ENCODE measurements at regions not wholly inside any gene's neighbourhood (a gene's known extent, or its start where the extent isn't known, plus 50 kb on each side); places are given as distances from the start of the nearest gene placed in this dataset.

- TF ChIP-seq ZNF274 (IDR thresholded peaks at IDR 0.05; ENCODE audit: borderline replicate concordance, extremely low read depth, low read length): no peak
These were observed 236.7 kb downstream of the PCDH7 start (continued) for GRCh38 chr4:30956916-30957315.

DNA sequence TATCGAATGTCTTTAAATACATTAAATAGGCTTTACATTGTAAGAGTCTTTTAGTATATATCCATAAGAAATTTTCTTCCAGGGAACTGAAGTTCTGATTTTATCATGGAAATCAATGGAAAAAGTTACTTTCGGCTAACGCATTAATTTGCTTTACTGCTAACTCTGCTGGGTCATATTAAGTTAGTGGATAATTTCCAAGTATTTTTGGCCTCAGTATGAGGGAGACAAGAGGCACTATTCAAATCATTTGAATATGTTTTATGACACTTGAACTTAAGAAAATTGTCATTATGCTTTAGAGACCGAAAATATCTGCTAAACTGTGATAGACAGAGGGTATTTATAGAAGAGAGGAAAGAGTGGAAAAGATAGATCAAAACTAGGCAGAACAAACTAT, 237.5 kb downstream of the PCDH7 start:
- H3K9ac ChIP-seq (replicated peaks in 1 of 4; ENCODE audit: extremely low read depth in 1 of 4, low read depth in 3 of 4, low read length in 3 of 4): no peak overlapping the region
- WGBS, 2 experiments (ENCODE audit: extremely low coverage in 1 of 2, insufficient coverage in 1 of 2, insufficient read length in 1 of 2, insufficient replicate concordance in 2 of 2, low coverage in 1 of 2, low lambda C conversion rate in 2 of 2, missing lambda C conversion rate in 1 of 2): 66% methylated on average over 4 of the region's 4 CpGs; no CpG with 5 or more reads in 1 of the 2 experiments
- no peak overlapping the region for H3K4me2 ChIP-seq (ENCODE audit: insufficient read depth in 1 of 2, low read depth in 2 of 2, low read length in 2 of 2)
- H3K27ac ChIP-seq (ENCODE audit: low read depth, low read length): no peak overlapping the region
- no peak overlapping the region for H2AK5ac ChIP-seq (ENCODE audit: low read depth, low read length)
- H3K56ac ChIP-seq (replicated peaks; ENCODE audit: insufficient read length, low read depth, low read length): no peak overlapping the region
- no peak overlapping the region for H4K91ac ChIP-seq (replicated peaks; ENCODE audit: insufficient read length, low read length)
- H3K14ac ChIP-seq (ENCODE audit: insufficient read length): no peak overlapping the region
- no peak overlapping the region for H2BK20ac ChIP-seq (ENCODE audit: low read length)
- no peak overlapping the region for H2BK120ac ChIP-seq (replicated peaks; ENCODE audit: low read depth, low read length)
- no peaks in the 10 kb centered on the region for H3K27me3 ChIP-seq (replicated peaks in 1 of 4; ENCODE audit: control insufficient read depth in 3 of 4, extremely low read depth in 1 of 4, insufficient read depth in 3 of 4, low read length in 3 of 4)
- DNase-seq (ENCODE audit: low read depth in 1 of 2, low spot score in 2 of 2): no peak
- H3K18ac ChIP-seq (ENCODE audit: extremely low read depth, low read length): no peak overlapping the region
- H2AFZ ChIP-seq (ENCODE audit: low read length): no peak overlapping the region
- ChIA-PET CTCF (ENCODE audit: partially characterized antibody) (no interaction called here), POLR2A (ENCODE audit: partially characterized antibody) (no interaction called here)
- H2BK15ac ChIP-seq (ENCODE audit: low read length): no peak overlapping the region
- no peaks in the 10 kb centered on the region for H3K23me2 ChIP-seq (ENCODE audit: low read depth, low read length)
- no peaks in the 10 kb centered on the region for H3K79me1 ChIP-seq (ENCODE audit: low read depth, low read length)
- TF ChIP-seq TBP (IDR thresholded peaks at IDR 0.05; ENCODE audit: low read depth, low read length) (no peak), PHF8 (conservative IDR thresholded peaks at IDR 0.05; ENCODE audit: low read depth, low read length) (no peak), KDM5A (IDR thresholded peaks at IDR 0.05; ENCODE audit: low read length) (no peak), GTF2F1 (IDR thresholded peaks at IDR 0.05; ENCODE audit: borderline replicate concordance, low read depth, low read length) (no peak), CTCF (IDR thresholded peaks at IDR 0.05; ENCODE audit: control extremely low read depth in 1 of 3, insufficient read depth in 1 of 3, low read depth in 1 of 3, low read length in 3 of 3) (no peak), RAD21 (IDR thresholded peaks at IDR 0.05 in 1 of 2, conservative IDR thresholded peaks at IDR 0.05 in 1 of 2; ENCODE audit: low read depth in 2 of 2, low read length in 2 of 2) (no peak)
- no peaks in the 10 kb centered on the region for H3K9me3 ChIP-seq (ENCODE audit: insufficient read depth in 2 of 2, low read depth in 1 of 2, low read length in 1 of 2)
- no peaks in the 10 kb centered on the region for H3K4me1 ChIP-seq (replicated peaks in 1 of 4; ENCODE audit: control insufficient read depth in 3 of 4, insufficient read depth in 4 of 4, low read length in 3 of 4)
- no peak overlapping the region for H3K23ac ChIP-seq (ENCODE audit: insufficient read length)
- H3K4ac ChIP-seq (replicated peaks; ENCODE audit: insufficient read length, low read depth, low read length): no peak overlapping the region
- no peak overlapping the region for H2BK12ac ChIP-seq (ENCODE audit: low read depth, low read length)
- no peaks in the 10 kb centered on the region for H3K79me2 ChIP-seq (ENCODE audit: control insufficient read depth in 1 of 2, insufficient read depth in 2 of 2, low read length in 2 of 2)
- no peak overlapping the region for H3K4me3 ChIP-seq (ENCODE audit: extremely low read depth in 1 of 4, insufficient read depth in 2 of 4, low read depth in 3 of 4, low read length in 4 of 4)
- H3K36me3 ChIP-seq (ENCODE audit: control insufficient read depth in 2 of 4, insufficient read depth in 4 of 4, low read length in 3 of 4): no peaks in the 10 kb centered on the region
- no peak overlapping the region for H4K8ac ChIP-seq (ENCODE audit: extremely low read depth, insufficient read depth, low read length)
- H4K20me1 ChIP-seq (replicated peaks in 1 of 2; ENCODE audit: control insufficient read depth in 1 of 2, insufficient read depth in 2 of 2, low read length in 2 of 2): no peaks in the 10 kb centered on the region
- H2BK5ac ChIP-seq (ENCODE audit: low read depth, low read length): no peak overlapping the region
- no peak overlapping the region for H4K5ac ChIP-seq (ENCODE audit: insufficient read length, low read depth, low read length)
- no peak for FAIRE-seq
